GM23248 (cell line): ENCODE measurements at regions not wholly inside any gene's neighbourhood (a gene's known extent, or its start where the extent isn't known, plus 50 kb on each side); places are given as distances from the start of the nearest gene placed in this dataset.

Experiments used
- DNase-seq: peaks from one replicate; pipeline ENCODE4 v3.0.0-alpha.2; 2015
- H2AFZ ChIP-seq: fragments of 200-600 bp; sonication (generic); 2 replicates; pipeline ENCODE4 v1.6.1; 2016; ENCODE audit warnings: antibody characterized with exemption
- H3F3A ChIP-seq: fragments of 200-600 bp; sonication (generic); 2 replicates; pipeline ENCODE4 v1.6.1; 2016; ENCODE audit warnings: mild to moderate bottlenecking, antibody characterized with exemption, mixed run types; ENCODE audit not compliant: insufficient read depth
- H3K27ac ChIP-seq: fragments of 200-600 bp; sonication (generic); 2 replicates; pipeline ENCODE4 v1.5.1; 2016; ENCODE audit warnings: mild to moderate bottlenecking
- H3K27me3 ChIP-seq: fragments of 200-600 bp; sonication (generic); replicated peaks from 2 replicates; pipeline ENCODE4 v1.6.1; 2016; ENCODE audit warnings: mild to moderate bottlenecking; ENCODE audit not compliant: insufficient read depth
- H3K36me3 ChIP-seq: fragments of 200-600 bp; sonication (generic); 2 replicates; pipeline ENCODE4 v1.6.1; 2016; ENCODE audit warnings: low read depth, mild to moderate bottlenecking
- H3K4me1 ChIP-seq: fragments of 200-600 bp; sonication (generic); 2 replicates; pipeline ENCODE4 v1.6.1; 2016; ENCODE audit warnings: mild to moderate bottlenecking; ENCODE audit not compliant: insufficient read depth
- H3K4me2 ChIP-seq: fragments of 200-600 bp; sonication (generic); one replicate; pipeline ENCODE4 v1.6.1; 2016; ENCODE audit warnings: mild to moderate bottlenecking; ENCODE audit not compliant: unreplicated experiment
- H3K4me3 ChIP-seq: fragments of 200-600 bp; sonication (generic); 2 replicates; pipeline ENCODE4 v1.5.1; 2016; ENCODE audit warnings: mild to moderate bottlenecking
- H3K79me2 ChIP-seq: fragments of 200-600 bp; sonication (generic); 2 replicates; pipeline ENCODE4 v1.6.1; 2016; ENCODE audit warnings: mild to moderate bottlenecking; ENCODE audit not compliant: insufficient read depth
- H3K9ac ChIP-seq: fragments of 200-600 bp; sonication (generic); 2 replicates; pipeline ENCODE4 v1.6.1; 2016; ENCODE audit warnings: mild to moderate bottlenecking
- H3K9me2 ChIP-seq: fragments of 200-600 bp; sonication (generic); 2 replicates; pipeline ENCODE4 v1.6.1; 2016; ENCODE audit warnings: mixed run types, mild to moderate bottlenecking, moderate library complexity; ENCODE audit not compliant: insufficient read depth
- H3K9me3 ChIP-seq: fragments of 200-600 bp; sonication (generic); one replicate; pipeline ENCODE4 v1.6.1; 2017; ENCODE audit warnings: low read depth
- H4K20me1 ChIP-seq: fragments of 200-600 bp; sonication (generic); 2 replicates; pipeline ENCODE4 v1.6.0; 2016; ENCODE audit not compliant: insufficient read depth
- EZH2 ChIP-seq: fragments of 200-600 bp; sonication (generic); IDR thresholded peaks from 2 replicates; pipeline ENCODE4 v1.6.1; 2018; ENCODE audit warnings: antibody characterized with exemption, mild to moderate bottlenecking; ENCODE audit not compliant: insufficient read depth, poor library complexity, severe bottlenecking
- EZH2phosphoT487 ChIP-seq: fragments of 200-600 bp; sonication (generic); IDR thresholded peaks from 2 replicates; pipeline ENCODE4 v1.6.1; 2018; ENCODE audit warnings: antibody characterized with exemption, moderate library complexity, mild to moderate bottlenecking, low read depth; ENCODE audit not compliant: insufficient read depth
- WGBS, 2 experiments: methylation state at CpG; one replicate each; pipeline ENCODE4 v1.1.6; 2015 to 2017; ENCODE audit warnings: low lambda C conversion rate in 2 of 2, low coverage in 1 of 2; ENCODE audit errors: missing lambda C conversion rate in 2 of 2; 5-methylcytosine and 5-hydroxymethylcytosine counted together
- in situ Hi-C: fragments of 300-500 bp; cut with MboI; formaldehyde crosslinking; loops from 2 replicates; pipeline ENCODE4 v1.15.0; 2020

DNA sequence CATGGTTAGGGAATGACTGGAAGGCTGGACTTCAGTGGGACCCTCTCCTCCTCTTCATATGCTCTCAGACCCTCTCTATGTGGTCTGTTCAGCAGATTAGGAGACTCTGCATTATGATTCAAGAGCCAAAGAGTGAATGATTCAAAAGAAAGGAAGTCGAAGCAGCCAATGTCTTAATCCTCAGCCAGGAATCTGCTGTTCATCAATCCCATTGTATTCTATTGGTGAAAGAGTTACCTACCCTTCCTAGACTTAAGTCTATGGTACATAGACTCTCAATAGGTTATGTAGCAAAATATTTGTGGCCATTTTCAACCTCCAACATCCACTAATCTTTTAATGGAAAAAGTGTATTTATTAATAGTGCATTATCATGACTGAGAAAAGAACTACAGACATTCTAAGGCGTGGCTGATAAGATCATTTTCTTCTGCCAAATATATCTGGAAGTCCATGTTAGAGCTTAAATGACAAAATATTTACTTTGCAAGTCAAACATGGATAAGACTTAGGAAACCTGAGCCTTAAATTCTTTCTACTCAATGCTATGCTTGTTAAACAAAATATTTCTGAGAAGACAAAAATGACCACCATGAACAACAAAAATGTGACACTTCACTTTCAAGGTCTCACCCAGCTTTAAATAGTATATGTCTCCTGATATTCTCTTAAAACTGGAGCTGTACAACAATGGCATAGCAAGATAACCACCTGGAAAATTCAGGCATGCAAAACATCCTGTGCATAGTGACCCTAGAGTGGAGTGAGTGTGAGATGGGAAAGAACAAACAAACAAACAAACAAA, 1100.6 kb downstream of the GALC start:
- in situ Hi-C loops = no loop called here
- no peak overlapping the region for H3K4me2 ChIP-seq
- no peak for DNase-seq
- no peak overlapping the region for H3K9ac ChIP-seq
- no peaks in the 10 kb centered on the region for H3K27me3 ChIP-seq
- no peaks in the 10 kb centered on the region for H3K36me3 ChIP-seq
- H3F3A ChIP-seq = no peaks in the 10 kb centered on the region
- no peak overlapping the region for H3K27ac ChIP-seq
- no peak overlapping the region for H3K4me3 ChIP-seq
- H3K4me1 ChIP-seq = no peaks in the 10 kb centered on the region
- no peaks in the 10 kb centered on the region for H3K9me2 ChIP-seq
- WGBS, 2 experiments = 0% methylated on average over 2 of the region's 2 CpGs
- peaks cover 4% of the 10 kb centered on the region for H3K9me3 ChIP-seq
- H3K79me2 ChIP-seq = no peaks in the 10 kb centered on the region
- no peak for TF ChIP-seq EZH2phosphoT487
- no peak overlapping the region for H2AFZ ChIP-seq
- no peaks in the 10 kb centered on the region for H4K20me1 ChIP-seq

DNA sequence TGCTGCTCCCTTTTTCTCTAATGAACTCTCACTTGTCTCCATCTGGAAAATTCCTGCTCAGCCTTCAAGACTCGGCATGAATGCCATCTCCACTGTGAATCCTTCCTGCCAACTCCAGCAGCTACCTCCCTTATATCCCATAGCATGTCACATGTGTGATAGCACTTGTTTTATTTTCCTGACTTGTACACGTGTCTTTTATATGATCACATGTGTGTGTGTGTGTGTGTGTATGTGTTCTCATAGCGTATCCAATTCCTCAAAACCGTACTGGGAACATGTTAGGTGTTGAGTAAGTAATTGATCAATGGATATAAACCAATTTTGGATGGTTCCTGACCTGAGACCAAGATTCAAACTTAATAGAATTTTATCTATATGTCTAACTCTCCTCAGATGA, 1107.7 kb downstream of the GALC start:
- H3K9ac ChIP-seq = no peak overlapping the region
- in situ Hi-C loops = no loop called here
- WGBS, 2 experiments = 6 to 12% methylated on average over 4 of the region's 4 CpGs

DNA sequence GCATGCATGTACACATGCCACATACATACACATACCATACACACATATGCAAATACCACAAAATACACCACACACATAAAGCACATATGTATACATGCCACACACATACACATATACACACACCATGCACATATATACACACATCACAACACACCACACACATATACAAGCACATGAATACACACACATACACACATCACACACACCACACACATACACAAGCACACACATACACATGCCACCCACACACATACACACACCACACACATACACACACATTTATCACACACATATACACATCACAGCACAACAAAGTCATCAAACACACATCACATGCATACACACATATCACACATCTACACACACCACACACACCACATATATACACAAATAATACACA, 1108.5 kb downstream of the GALC start:
- Histone ChIP-seq H4K20me1 (no peaks in the 10 kb centered on the region), H3K4me1 (no peaks in the 10 kb centered on the region), H3K4me3 (no peak overlapping the region), H3K79me2 (no peaks in the 10 kb centered on the region), H2AFZ (no peak overlapping the region), H3K9ac (no peak overlapping the region), H3K9me3 (no peaks in the 10 kb centered on the region), H3K36me3 (no peaks in the 10 kb centered on the region), H3K27me3 (no peaks in the 10 kb centered on the region), H3K9me2 (no peaks in the 10 kb centered on the region), H3K4me2 (no peak overlapping the region), H3K27ac (no peak overlapping the region), H3F3A (no peaks in the 10 kb centered on the region)
- DNase-seq = no peak
- in situ Hi-C loops = no loop called here
- TF ChIP-seq EZH2phosphoT487 (no peak), EZH2 (no peak)

More for the DNA sequence above, 1107.7 kb downstream of the GALC start:
- H2AFZ ChIP-seq = no peak overlapping the region
- H3K27me3 ChIP-seq = no peaks in the 10 kb centered on the region
- H3K4me3 ChIP-seq = no peak overlapping the region
- no peak for TF ChIP-seq EZH2phosphoT487
- TF ChIP-seq EZH2 = no peak
- H3K4me1 ChIP-seq = no peaks in the 10 kb centered on the region
- no peaks in the 10 kb centered on the region for H3K36me3 ChIP-seq
- H3K4me2 ChIP-seq = no peak overlapping the region
- no peaks in the 10 kb centered on the region for H4K20me1 ChIP-seq
- H3K79me2 ChIP-seq = no peaks in the 10 kb centered on the region
- no peak for DNase-seq
- no peak overlapping the region for H3K27ac ChIP-seq
- no peaks in the 10 kb centered on the region for H3F3A ChIP-seq
- no peaks in the 10 kb centered on the region for H3K9me3 ChIP-seq
- H3K9me2 ChIP-seq = no peaks in the 10 kb centered on the region

DNA sequence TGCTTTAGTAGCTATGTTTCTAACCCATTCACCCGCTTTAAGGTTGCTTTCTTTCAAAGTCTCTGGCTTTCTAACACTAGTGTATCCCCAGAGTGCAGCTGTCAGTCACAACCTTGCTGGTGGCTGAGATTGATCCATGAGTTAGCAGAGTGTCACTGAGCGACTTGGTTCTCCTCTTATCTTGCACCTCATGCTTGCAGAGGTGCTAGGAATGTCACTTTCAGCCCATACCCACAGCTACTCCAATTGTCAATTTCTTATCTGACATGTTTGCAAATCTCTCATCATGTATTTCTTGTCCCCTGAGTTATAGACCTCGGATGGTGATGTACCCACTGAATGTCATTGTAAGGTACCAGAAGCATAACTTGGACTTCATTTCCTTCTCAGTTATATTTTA, 1110.2 kb downstream of the GALC start:
- no peaks in the 10 kb centered on the region for H3F3A ChIP-seq
- 14 to 21% methylated on average over 3 of the region's 3 CpGs for WGBS, 2 experiments
- no peaks in the 10 kb centered on the region for H3K27me3 ChIP-seq
- DNase-seq = no peak
- no peaks in the 10 kb centered on the region for H3K36me3 ChIP-seq
- no peaks in the 10 kb centered on the region for H3K9me3 ChIP-seq
- in situ Hi-C loops = no loop called here
- H3K79me2 ChIP-seq = no peaks in the 10 kb centered on the region
- no peaks in the 10 kb centered on the region for H3K4me1 ChIP-seq
- no peak overlapping the region for H3K9ac ChIP-seq
- H3K4me2 ChIP-seq = no peak overlapping the region
- H4K20me1 ChIP-seq = no peaks in the 10 kb centered on the region
- no peaks in the 10 kb centered on the region for H3K9me2 ChIP-seq
- TF ChIP-seq EZH2 (no peak), EZH2phosphoT487 (no peak)
- no peak overlapping the region for H2AFZ ChIP-seq
- H3K27ac ChIP-seq = no peak overlapping the region
- H3K4me3 ChIP-seq = no peak overlapping the region

DNA sequence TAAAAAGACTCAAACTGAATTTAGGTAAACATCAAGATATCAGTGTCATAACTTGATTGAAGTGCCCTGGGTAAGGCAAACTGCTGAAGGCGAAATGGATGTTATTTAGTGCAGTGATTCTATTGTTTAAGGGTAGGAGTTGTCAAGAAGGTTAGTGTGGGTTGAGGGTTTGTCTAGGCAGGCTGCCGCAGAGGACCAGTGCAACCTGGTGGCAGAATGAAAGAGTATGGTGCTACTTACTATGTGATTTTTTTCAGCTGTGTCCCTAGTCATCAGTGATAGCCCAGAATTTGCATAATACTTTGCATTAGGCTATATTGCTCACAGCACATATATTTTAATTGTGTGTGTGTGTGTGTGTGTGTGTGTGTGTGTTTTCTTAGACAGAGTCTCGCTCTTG, 1127.0 kb downstream of the GALC start:
- Histone ChIP-seq H3K4me3 (no peak overlapping the region), H3K36me3 (no peaks in the 10 kb centered on the region), H3K79me2 (no peaks in the 10 kb centered on the region), H3K9me2 (no peaks in the 10 kb centered on the region), H3K27me3 (no peaks in the 10 kb centered on the region), H3K4me2 (no peak overlapping the region), H3K27ac (no peak overlapping the region), H3K9me3 (peaks cover 5% of the 10 kb centered on the region), H3K4me1 (no peaks in the 10 kb centered on the region), H2AFZ (no peak overlapping the region), H4K20me1 (no peaks in the 10 kb centered on the region), H3K9ac (no peak overlapping the region), H3F3A (no peaks in the 10 kb centered on the region)
- in situ Hi-C loops = no loop called here
- 55 to 56% methylated on average over 3 of the region's 3 CpGs for WGBS, 2 experiments
- TF ChIP-seq EZH2phosphoT487 = no peak
- no peak for TF ChIP-seq EZH2
- no peak for DNase-seq
